ENCODE measurements at regions not wholly inside any gene's neighbourhood (a gene's known extent, or its start where the extent isn't known, plus 50 kb on each side); places are given as distances from the start of the nearest gene placed in this dataset.

GRCh38 chr13:47671776-47672175 is 329.3 kb downstream of the SUCLA2 start:
- no peak overlapping the region for H3K4me3 ChIP-seq (ENCODE audit: low read depth, low read length)
- TF ChIP-seq CTCF (IDR thresholded peaks at IDR 0.05; ENCODE audit: borderline replicate concordance, insufficient read depth, low read depth, low read length) = no peak

GRCh38 chr13:47665043-47665442 is 336.0 kb downstream of the SUCLA2 start:
- no peak for TF ChIP-seq CTCF (IDR thresholded peaks at IDR 0.05; ENCODE audit: borderline replicate concordance, insufficient read depth, low read depth, low read length)
- no peak overlapping the region for H3K4me3 ChIP-seq (ENCODE audit: low read depth, low read length)

- no peak overlapping the region for H3K4me3 ChIP-seq (ENCODE audit: low read depth, low read length)
- no peak for TF ChIP-seq CTCF (IDR thresholded peaks at IDR 0.05; ENCODE audit: borderline replicate concordance, insufficient read depth, low read depth, low read length)
Observed at GRCh38 chr13:47661076-47661475, 340.0 kb downstream of the SUCLA2 start.

GRCh38 chr13:47656651-47657050 is 344.4 kb downstream of the SUCLA2 start:
- no peak for TF ChIP-seq CTCF (IDR thresholded peaks at IDR 0.05; ENCODE audit: borderline replicate concordance, insufficient read depth, low read depth, low read length)
- no peak overlapping the region for H3K4me3 ChIP-seq (ENCODE audit: low read depth, low read length)

GRCh38 chr13:47650209-47650608 is 350.9 kb downstream of the SUCLA2 start:
- TF ChIP-seq CTCF (IDR thresholded peaks at IDR 0.05; ENCODE audit: borderline replicate concordance, insufficient read depth, low read depth, low read length) = no peak
- H3K4me3 ChIP-seq (ENCODE audit: low read depth, low read length) = no peak overlapping the region

GRCh38 chr13:47647001-47647400 is 354.1 kb downstream of the SUCLA2 start:
- TF ChIP-seq CTCF (IDR thresholded peaks at IDR 0.05; ENCODE audit: borderline replicate concordance, insufficient read depth, low read depth, low read length) = no peak
- no peak overlapping the region for H3K4me3 ChIP-seq (ENCODE audit: low read depth, low read length)

- no peak overlapping the region for H3K4me3 ChIP-seq (ENCODE audit: low read depth, low read length)
- TF ChIP-seq CTCF (IDR thresholded peaks at IDR 0.05; ENCODE audit: borderline replicate concordance, insufficient read depth, low read depth, low read length) = no peak
Observed at GRCh38 chr13:47646298-47646697, 354.8 kb downstream of the SUCLA2 start.

Data from GM12875 (cell line).